GM18867 (cell line): ENCODE measurements at regions not wholly inside any gene's neighbourhood (a gene's known extent, or its start where the extent isn't known, plus 50 kb on each side); places are given as distances from the start of the nearest gene placed in this dataset.

ENCODE experiments used
- ATAC-seq: cut with Tn5 transposase; IDR thresholded peaks from one replicate; pipeline ENCODE4 v1.9.1; 2021; ENCODE audit warnings: mild to moderate bottlenecking, moderate library complexity; ENCODE audit not compliant: unreplicated experiment

GRCh38 chr6:132972254-132972653, 157.9 kb downstream of the RPS12 start:
- no peak for ATAC-seq

DNA sequence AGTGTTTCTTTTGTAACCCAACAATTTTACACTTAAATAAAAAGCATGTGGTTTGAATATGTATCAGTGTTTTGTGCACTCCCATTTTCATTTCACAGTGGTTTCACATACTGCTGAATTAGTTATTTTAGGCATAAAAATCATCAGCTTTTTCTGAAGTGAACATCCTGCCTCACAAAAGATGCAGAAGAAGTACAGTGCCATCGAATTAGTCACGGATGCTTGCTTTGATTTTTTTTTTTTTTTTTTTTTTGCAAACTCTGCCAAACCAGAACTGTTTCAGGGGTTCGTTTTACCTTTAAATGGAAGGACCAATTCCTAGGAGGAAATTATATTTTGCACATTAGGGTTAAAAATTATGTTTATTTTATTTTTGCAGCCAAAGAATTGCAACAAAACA, 158.6 kb downstream of the RPS12 start:
- no peak for ATAC-seq

DNA sequence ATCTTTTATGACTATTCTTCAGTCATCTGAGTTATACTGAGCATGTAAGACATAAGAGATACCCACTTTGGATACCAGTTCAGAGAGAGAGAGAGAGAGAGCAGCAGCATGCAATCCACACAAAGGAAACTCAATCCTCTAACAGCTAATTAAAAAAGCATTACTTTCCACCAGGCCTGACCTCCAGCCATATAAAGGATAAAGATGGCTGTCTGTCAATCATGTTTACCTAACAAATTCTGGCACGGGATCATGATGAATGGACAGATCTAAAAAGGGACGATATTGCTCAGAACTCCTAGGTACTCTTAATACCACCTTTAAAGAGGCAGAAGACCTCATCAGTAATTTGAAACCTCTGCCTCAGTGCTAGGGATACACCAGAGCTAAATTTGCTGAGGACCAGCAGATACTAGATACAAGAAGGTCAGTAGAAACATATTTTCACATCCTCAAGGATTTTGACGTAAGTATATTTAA, 159.2 kb downstream of the RPS12 start:
- no peak for ATAC-seq

DNA sequence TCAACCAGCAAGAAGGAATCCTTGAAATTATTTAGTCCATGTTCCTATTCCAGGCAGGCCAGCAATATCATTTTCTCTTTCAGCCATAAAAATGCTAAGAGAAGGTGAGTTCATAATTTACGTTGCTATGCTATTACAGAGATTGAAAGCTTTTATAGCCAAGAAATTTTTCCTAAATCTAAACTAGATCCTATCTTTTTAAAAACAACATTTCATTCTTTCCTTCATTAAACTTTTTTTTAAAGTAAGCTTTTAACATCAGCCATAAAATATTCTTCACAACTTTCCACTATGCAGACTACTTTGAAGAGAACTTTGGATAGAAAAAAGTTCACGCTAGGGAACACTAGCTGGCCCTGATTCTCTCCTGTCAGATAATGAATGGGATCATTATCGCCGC, 159.8 kb downstream of the RPS12 start:
- no peak for ATAC-seq

DNA sequence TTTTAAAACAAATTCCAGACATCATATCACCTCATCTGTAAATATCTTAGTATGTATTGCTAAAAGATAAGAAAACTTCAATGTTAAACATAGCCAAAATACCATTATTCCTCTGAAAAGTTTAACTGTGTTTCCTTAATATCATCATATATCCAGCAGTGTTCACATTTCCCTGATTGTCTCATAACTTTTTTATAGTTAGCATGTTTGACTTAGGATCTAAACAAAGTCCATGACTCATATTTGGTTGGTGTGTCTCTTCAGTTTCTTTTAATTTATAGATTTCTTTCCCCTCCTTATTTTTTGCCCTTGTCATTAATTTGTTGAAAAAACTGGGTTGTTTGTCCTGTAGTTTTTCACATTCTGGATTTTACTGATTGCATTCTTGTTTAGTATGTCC, 163.0 kb downstream of the RPS12 start:
- ATAC-seq: no peak

DNA sequence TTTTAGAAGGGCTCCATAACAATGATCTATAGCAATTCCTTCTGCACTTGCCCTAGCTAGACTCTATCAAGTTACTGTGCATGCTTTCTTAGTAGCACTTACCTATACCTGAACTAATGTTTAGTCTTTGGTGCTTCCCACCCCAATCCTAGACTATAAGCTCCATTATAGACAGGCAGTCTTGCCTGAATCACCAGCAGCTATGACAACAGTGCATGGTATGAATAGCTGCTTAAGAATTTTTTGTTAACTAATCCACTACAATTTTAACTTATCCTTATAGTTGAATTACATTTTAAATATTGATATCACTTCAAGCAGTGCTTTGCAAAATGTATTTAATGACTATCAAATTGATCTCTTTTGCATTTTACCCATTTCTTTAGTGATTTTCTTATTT, 164.3 kb downstream of the RPS12 start:
- ATAC-seq: no peak

DNA sequence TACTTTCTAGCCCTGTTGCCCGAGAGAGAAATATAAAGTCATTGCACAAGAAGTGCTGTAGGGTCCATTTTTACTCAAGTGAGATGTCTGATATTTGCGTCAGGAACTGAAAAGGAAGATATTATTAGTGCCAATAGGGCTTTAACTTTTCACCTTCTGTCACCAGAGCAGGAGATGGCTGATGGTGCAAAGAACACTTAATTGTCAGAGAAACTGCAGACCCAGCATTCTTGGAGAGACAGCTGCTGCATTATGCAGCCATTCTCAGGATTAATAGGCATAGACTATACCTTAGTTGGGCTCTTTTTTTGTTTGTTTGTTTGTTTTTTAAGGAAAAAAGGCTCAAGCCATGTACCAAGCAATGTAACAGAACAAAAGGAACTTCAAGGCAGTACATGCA, 179.4 kb downstream of the RPS12 start:
- no peak for ATAC-seq

- no peak for ATAC-seq
Observed at GRCh38 chr6:132995009-132995408, 180.6 kb downstream of the RPS12 start.

DNA sequence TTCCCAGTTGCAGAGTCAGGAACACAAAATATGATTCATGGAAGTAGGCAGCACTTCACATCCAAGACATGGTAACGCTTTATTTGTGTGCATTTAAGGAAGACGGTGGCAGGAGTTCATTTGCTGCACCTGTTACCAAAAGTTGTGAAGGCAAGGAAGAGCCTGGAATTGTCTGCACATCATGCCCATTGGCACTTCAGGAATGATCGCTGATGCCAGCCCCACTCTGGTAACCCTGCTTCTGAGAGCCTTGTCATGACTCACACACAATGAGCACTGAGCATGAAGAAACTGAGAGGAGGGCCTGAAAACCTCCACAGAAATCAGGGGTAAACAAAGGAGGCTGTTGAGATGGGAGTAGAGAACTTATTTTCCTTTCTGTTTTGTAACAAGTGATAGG, 181.1 kb downstream of the RPS12 start:
- ATAC-seq: no peak

GRCh38 chr6:132998418-132998817, 184.0 kb downstream of the RPS12 start:
- ATAC-seq: no peak

DNA sequence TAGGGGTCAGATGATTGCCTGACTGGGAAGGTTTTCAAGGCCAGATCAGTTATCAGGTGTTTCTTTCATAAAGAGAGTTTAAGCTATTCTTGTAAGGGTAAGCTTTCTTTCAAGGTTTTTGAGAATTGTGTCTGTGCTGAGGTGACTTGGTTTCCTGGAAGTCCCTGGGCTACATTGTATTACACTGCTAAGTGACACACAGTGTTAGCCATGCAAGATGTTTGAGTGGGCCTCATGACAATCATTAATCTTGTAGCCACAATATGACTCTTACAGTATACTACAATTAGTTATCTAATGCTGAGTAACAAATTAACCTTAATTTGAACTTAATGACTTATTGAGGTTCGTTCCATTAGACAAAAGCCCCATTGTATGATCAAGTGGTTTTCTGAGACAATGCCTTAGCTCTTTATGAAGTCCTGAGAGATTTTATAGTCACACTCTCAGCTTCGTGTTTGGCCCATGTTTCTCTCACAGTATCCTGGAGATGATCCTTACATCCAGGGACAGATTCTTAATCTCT, 186.7 kb downstream of the RPS12 start:
- ATAC-seq: no peak

DNA sequence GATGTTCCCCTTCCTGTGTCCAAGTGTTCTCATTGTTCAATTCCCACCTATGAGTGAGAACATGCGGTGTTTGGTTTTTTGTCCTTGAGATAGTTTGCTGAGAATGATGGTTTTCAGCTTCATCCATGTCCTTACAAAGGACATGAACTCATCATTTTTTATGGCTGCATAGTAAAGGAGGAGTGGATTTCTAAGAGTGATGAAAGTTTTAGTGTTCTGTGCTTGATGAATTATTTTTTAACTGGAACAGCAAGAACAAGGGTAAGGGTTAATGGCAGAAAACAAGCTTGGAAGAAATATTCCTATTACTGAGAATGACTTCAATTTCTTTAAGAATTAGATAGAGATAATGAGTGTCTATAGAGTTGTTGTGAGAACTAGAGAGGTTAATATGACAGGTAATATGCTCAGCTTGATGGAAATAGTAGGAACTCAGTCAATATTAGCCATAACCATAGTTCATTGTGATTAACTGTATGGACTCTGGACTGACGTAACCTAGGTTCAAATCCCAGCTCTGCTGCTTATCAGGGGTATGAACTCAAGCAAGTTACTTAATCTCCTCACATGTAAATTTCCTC, 190.0 kb downstream of the RPS12 start:
- ATAC-seq: no peak

DNA sequence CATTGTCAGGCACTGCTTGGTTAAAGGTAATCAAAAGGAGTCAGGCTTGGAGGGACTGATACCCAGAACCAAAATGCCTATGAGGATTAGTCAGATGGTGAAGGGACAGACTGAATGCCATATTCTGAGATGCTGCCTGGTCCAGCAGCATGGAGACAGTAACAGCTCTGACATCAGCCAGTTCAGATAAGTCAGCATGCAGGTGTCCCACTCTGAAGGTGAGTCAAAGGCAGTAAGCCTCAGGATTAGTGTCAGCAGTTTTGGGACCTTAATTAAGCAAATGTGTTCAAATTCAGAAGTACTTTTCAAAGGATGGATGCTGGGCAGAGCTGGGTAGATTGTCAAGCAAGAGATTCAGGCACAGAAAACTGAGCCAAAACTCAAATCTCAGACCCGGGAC, 198.4 kb downstream of the RPS12 start:
- no peak for ATAC-seq

DNA sequence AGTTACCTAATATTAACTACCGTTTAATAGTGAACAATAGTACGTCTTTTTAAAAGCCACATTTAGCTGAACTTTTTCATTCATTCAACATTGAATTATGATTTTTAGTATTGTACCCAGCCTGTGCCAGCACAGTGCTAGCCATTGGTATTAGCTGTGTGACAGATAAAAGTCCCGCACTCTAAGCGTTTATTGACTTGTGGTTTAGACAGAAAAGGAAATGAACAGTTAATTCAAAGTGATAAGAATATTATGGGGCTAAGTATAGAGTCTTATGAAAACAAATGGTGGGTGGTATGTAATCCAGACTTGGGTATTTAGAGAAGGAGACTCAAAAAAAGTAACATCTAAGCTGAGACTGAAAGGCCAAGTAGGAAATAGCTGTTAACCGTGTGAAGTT, 202.3 kb downstream of the RPS12 start:
- ATAC-seq: no peak

DNA sequence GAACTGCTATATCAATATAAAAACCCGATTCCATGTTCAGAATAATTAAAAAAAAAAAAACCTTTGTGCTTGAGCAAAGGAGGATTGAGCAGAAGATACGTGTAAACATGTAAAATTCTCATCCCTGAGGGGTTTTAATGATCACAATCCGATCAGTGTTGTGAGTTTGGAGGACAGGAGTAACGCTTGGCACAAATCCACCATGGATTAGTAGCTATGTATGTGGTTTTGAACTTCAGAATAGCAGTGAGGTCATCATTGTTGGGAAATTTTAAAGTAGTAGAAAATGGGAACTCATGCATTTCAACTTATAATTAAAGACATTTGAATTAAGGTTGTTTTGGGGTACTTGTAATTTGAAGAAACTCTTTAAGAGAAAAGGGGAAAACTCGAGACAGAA, 203.2 kb downstream of the RPS12 start:
- ATAC-seq: no peak

DNA sequence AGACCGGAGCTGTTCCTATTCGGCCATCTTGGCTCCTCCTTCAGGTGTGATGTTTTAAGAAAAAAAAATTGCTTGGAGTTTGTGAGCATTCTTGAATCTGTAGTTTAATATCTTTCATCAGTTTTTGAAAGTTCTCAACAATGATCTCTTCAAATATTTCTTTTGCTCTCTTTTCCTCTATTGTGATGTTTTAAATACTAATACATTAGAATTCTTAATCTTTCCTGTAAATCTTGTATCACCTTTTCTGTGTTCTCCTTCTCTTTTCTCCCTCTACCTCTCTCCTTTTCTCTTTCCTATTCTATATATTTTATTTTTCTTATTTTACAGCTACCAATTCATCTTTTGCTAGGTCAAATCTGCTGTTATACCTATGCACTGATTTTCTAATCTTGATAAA, 212.3 kb downstream of the RPS12 start:
- no peak for ATAC-seq

DNA sequence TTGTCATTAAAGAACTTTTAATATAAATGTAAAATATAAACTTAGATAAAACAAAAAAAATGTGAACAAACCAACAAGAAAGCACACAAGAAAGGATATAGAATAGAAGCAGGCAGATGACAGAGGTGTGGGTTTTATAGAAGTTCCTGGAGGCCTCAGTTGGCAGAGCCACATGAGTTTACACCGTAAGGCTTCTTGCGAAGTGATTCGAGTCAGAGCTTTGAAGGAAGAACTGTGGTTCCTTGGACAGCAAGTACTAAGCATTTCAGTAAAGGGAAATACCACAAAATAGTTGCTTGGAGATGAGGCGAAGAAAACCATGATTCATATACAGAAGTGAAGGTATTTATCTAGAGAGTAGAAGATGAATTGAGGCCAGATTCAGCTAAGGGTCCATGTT, 207.9 kb upstream of the EYA4 start:
- no peak for ATAC-seq

GRCh38 chr6:133034509-133035206, 206.5 kb upstream of the EYA4 start:
- ATAC-seq: no peak

DNA sequence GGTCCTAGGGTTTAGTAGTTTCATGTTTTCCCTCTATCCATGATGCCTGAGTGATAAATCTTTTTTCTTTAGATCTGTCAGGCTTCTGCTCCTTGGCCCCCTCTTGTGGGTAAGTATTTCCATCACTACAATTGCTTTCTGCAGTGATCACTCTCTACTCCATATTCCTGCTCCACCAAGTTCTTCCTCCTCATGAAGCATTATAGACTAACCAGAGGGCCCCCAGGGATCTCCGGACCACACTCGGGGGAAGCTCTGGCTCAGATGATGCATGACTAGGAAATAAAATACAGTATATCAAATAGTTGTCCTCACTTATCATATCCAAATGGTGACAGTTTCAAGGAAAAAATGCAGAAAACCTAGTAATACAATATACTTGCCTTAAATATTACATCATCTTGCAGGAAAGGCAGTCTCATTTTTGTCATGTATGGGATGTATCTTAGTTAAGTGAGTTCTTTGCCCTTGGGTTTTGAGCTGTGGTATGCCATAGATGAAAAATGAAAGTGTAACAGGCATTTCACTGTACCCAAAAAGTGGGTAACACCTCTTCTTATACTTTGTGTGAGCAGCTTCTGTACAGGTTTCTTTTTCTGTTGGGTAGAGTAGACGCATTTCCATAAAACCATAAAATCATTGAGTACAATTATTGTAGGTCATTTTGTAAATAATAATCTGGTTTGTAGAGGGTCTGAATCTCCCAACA, 200.9 kb upstream of the EYA4 start:
- peak; percentile 55 for ATAC-seq

DNA sequence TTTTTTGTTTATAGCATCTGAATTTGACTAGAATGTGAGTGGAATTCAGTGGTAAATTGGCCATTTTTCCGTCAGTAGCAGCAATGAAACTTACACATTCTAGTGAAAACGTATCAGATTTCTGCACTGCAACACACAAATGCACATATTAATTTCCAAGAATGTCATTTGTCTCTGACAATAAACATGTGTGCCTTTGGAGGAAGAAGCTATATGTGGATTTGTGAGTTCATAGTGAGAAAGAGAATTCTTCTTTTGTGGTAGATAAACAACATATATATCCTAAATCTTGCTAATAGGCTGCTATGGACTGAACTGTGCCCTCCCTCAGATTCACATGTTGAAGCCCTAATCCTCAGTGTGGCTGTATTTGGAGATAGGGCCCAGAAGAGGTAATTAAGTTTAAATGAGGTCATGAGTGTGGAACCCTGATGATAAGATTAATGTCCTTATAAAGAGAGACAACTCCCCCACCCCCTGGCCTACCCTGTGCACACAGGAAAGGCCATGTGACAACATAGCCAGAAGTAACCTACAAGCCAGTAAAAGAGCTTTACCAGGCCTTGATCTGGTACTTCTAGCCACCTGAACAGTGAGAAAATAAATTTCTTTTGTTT, 200.2 kb upstream of the EYA4 start:
- ATAC-seq: no peak

- ATAC-seq: no peak
Observed at GRCh38 chr6:133042550-133043120, 198.5 kb upstream of the EYA4 start.
